Body of pancreas (tissue), 4 donors: ENCODE measurements at regions not wholly inside any gene's neighbourhood (a gene's known extent, or its start where the extent isn't known, plus 50 kb on each side); places are given as distances from the start of the nearest gene placed in this dataset.

ENCODE experiments used
- POLR2A ChIP-seq, 3 donors: fragments of 450-650 bp; IDR thresholded peaks; one replicate each; pipeline ENCODE4 v1.6.1; 2016; ENCODE audit warnings: antibody characterized with exemption in 3 of 3, mild to moderate bottlenecking in 2 of 3
- TF ChIP-seq, protein P1 (sequence below), 7 experiments: fragments of 450-650 bp in 4 of 7; fragments of 200-600 bp in 3 of 7; sonication (generic) in 3 of 7; IDR thresholded peaks; one replicate each; pipeline ENCODE4 v1.5.1; 2016 to 2019; ENCODE audit warnings: antibody characterized with exemption in 7 of 7

DNA sequence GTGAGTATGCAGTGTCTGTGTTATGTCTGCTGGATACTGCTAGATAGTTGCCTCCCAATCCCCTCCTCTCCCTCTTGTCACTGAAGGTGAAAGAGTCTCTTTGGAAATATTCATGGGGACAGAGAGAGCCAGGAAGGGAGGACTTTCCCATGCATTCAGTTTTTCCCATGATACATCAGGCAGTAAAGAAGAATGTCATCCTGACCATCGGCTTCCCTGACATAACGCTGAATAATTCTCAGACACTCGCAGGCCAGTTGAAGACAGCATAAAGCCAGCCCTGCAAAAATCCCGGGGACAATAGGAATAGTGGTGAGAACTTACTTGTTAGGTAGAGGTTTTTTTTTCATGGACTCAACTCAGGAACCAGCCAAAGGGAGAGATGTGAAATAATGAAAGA lies 58.1 kb downstream of the KLF4 start:
- TF ChIP-seq, protein P1, sequence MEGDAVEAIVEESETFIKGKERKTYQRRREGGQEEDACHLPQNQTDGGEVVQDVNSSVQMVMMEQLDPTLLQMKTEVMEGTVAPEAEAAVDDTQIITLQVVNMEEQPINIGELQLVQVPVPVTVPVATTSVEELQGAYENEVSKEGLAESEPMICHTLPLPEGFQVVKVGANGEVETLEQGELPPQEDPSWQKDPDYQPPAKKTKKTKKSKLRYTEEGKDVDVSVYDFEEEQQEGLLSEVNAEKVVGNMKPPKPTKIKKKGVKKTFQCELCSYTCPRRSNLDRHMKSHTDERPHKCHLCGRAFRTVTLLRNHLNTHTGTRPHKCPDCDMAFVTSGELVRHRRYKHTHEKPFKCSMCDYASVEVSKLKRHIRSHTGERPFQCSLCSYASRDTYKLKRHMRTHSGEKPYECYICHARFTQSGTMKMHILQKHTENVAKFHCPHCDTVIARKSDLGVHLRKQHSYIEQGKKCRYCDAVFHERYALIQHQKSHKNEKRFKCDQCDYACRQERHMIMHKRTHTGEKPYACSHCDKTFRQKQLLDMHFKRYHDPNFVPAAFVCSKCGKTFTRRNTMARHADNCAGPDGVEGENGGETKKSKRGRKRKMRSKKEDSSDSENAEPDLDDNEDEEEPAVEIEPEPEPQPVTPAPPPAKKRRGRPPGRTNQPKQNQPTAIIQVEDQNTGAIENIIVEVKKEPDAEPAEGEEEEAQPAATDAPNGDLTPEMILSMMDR (IDR thresholded peaks at IDR 0.05), result no peak
- no peak for TF ChIP-seq POLR2A (IDR thresholded peaks at IDR 0.05)
